Activated naive CD8-positive, alpha-beta T cell treated with anti-CD3 and anti-CD28 coated beads, Interleukin-2, amount 10 ng/mL, durations not matched to agents 7 days and 5 days (primary cell): ENCODE measurements at regions not wholly inside any gene's neighbourhood (a gene's known extent, or its start where the extent isn't known, plus 50 kb on each side); places are given as distances from the start of the nearest gene placed in this dataset.
"Not testable (repeated sequence)": the region's sequence is repeated elsewhere in the genome, so short reads cannot be mapped to it uniquely, and the experiment has no call there.

ENCODE experiments used
- ATAC-seq: fragments of 150-1000 bp; cut with Tn5 transposase; one replicate; pipeline ENCODE4 v1.10.0; 2021; ENCODE audit warnings: low read depth, moderate library complexity
- POLR2A ChIA-PET: fragments of 350-600 bp; sonication (Branson Sonifier 250); formaldehyde crosslinking; loops from one replicate; lab custom pipeline; 2021; ENCODE audit warnings: antibody characterized with exemption; lab: Charles Lee
- DNase-seq: peaks from one replicate; pipeline ENCODE4 v3.0.0; 2021
- H3K27ac Mint-ChIP-seq: one replicate; pipeline ENCODE4 v1.8.0; 2022; ENCODE audit warnings: mild to moderate bottlenecking, mixed read lengths
- H3K27me3 Mint-ChIP-seq: one replicate; pipeline ENCODE4 v1.8.0; 2022; ENCODE audit warnings: mild to moderate bottlenecking, moderate library complexity, mixed read lengths
- H3K36me3 Mint-ChIP-seq: one replicate; pipeline ENCODE4 v1.8.0; 2021; ENCODE audit warnings: mild to moderate bottlenecking, mixed read lengths
- H3K4me1 Mint-ChIP-seq: one replicate; pipeline ENCODE4 v1.8.0; 2021; ENCODE audit warnings: mixed read lengths
- H3K4me3 Mint-ChIP-seq: one replicate; pipeline ENCODE4 v1.8.0; 2022; ENCODE audit warnings: mild to moderate bottlenecking, moderate library complexity, mixed read lengths
- H3K9me3 Mint-ChIP-seq: one replicate; pipeline ENCODE4 v1.8.0; 2021; ENCODE audit warnings: mixed read lengths

DNA sequence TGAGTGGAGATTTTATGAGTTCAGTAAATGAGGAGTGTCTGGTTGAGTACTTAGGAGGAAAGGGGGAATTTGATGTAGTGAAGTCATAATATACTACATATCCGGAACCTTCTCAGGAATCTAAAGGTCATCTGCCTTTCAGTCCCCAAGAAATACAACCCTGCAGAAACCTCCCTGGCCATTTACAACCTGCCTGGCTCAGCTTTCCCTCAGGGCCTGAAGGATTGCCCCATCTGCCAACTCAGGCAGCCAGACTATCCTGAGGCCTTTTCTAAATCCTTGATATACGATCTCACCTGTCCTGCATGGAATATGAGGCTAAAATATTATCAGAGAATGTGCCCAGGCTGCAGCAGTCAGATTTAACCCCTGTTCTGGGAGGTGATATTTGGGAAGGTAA lies 165.4 kb upstream of the SPOPL start:
- POLR2A ChIA-PET = no interaction called here
- H3K36me3 Mint-ChIP-seq = no peaks in the 10 kb centered on the region
- no peak overlapping the region for H3K4me3 Mint-ChIP-seq
- DNase-seq (no peak), ATAC-seq (no peak)
- H3K27ac Mint-ChIP-seq = no peak overlapping the region
- no peaks in the 10 kb centered on the region for H3K27me3 Mint-ChIP-seq
- H3K9me3 Mint-ChIP-seq = no peaks in the 10 kb centered on the region
- H3K4me1 Mint-ChIP-seq = no peaks in the 10 kb centered on the region

DNA sequence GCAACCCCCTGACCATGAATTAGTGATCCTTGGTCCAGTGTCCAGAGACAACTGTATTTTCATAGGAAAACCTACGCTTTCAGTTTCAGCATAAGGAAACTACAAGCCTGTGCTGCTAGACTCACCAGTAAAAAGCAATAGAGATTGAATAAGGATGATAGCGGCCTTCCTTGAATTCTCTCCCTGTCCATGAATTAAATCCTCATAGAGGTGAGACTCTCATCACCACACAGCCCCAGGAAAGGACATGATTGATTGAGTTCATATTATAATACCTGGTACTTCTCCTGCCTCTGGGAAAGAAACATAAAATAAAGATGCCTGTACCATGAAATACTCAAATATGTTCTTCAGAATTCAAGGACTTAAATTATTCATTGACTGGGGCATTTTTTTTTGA lies 146.3 kb upstream of the SPOPL start:
- no peak for ATAC-seq
- Mint-ChIP-seq H3K36me3 (no peaks in the 10 kb centered on the region), H3K4me3 (no peak overlapping the region), H3K27me3 (no peaks in the 10 kb centered on the region), H3K9me3 (no peaks in the 10 kb centered on the region), H3K4me1 (no peaks in the 10 kb centered on the region), H3K27ac (no peak overlapping the region)
- POLR2A ChIA-PET = no interaction called here
- no peak for DNase-seq

DNA sequence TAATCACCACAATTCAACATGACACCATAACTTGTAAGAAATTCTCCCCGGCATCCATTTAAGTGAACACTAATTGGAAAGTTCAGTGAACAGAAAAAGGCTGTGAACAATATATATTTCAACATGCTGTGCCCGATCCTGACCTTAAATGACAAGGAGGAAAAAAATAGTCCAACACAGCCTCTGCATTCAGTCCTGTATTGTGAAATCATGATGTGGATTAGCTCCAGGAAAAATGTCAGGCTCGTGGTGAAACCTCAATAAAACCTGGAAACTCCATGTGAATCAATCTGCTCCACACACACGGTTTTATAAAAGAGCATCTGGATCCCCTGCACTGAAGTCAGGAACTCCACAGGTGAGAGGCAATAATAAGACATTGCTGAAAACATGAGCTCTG lies 145.4 kb upstream of the SPOPL start:
- POLR2A ChIA-PET = no interaction called here
- Mint-ChIP-seq H3K27me3 (no peaks in the 10 kb centered on the region), H3K9me3 (no peaks in the 10 kb centered on the region), H3K36me3 (no peaks in the 10 kb centered on the region), H3K4me3 (no peak overlapping the region), H3K27ac (no peak overlapping the region), H3K4me1 (no peaks in the 10 kb centered on the region)
- no peak for DNase-seq
- ATAC-seq = no peak

DNA sequence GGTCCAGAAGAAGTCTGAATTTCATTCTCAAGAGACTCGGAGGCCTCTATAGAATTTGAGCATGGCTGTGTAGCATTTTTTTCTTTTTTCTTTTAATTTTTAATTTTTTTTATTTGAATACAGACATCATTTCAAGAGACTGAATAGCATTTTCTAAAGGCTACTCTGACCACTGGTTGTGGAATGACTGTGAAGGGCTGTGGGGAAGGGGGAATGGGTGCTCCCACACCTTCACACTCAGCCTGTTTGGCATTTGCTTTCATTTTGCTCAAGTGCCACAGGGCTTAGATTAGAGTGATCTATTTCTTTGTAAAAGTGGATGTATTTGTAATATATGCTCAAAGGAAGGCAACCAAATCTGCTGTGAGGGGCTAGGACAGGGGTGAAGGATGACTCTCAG lies 142.0 kb upstream of the SPOPL start:
- Mint-ChIP-seq H3K36me3 (no peaks in the 10 kb centered on the region), H3K4me1 (no peaks in the 10 kb centered on the region), H3K27ac (no peak overlapping the region), H3K9me3 (no peaks in the 10 kb centered on the region), H3K4me3 (no peak overlapping the region), H3K27me3 (no peaks in the 10 kb centered on the region)
- ATAC-seq = no peak
- DNase-seq = no peak
- POLR2A ChIA-PET = no interaction called here

DNA sequence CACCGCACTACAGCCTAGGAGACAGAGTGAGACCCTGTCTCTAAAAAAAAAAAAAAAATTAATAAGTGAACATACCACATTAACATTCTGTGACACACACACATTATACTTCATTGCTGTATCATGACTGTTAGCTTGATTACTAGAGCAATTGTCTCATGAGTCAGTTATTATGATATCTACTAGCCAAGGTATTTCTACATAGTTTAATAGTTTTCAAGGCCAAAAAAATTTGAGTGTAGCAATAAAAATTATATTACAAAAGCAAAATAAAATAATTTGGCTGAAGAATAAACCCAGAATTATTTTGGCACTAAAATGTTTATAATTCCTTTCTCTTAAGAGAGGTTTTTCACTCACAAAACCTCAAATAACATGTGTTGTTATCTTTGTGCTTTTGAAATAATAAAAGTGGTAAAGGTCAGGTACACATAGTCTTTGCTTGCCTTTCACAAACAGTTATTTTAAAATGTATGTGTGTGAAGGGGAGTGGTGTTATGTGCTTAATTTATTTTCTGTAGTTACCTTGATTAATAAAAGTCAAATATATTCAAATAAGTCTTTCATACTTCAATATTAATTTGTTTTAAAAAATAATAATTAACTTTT lies 136.9 kb upstream of the SPOPL start:
- no peak for DNase-seq
- H3K27me3 Mint-ChIP-seq = no peaks in the 10 kb centered on the region
- no peak for ATAC-seq
- POLR2A ChIA-PET = no interaction called here
- H3K27ac Mint-ChIP-seq = no peak overlapping the region
- H3K36me3 Mint-ChIP-seq = no peaks in the 10 kb centered on the region
- no peak overlapping the region for H3K4me3 Mint-ChIP-seq
- no peaks in the 10 kb centered on the region for H3K4me1 Mint-ChIP-seq
- H3K9me3 Mint-ChIP-seq = no peaks in the 10 kb centered on the region

DNA sequence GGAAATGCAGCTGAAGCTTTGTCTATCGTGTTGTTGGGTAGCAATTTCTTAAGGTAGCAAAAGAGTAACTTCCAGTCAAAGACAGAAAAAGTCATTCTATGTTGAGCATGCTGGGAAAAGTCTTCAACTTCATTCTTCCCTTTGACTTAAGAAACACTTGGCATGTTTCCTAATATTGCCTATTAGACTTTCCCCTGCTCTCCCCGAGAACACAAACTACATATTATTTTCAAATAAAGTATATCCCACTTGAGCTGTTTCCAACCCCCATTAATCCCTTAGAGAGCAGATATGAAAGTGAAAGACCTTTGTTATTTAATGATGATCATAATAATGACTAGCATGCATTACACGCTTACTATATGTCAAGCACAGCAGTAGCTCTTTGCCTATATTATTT lies 136.0 kb upstream of the SPOPL start:
- no peaks in the 10 kb centered on the region for H3K27me3 Mint-ChIP-seq
- no peaks in the 10 kb centered on the region for H3K9me3 Mint-ChIP-seq
- H3K36me3 Mint-ChIP-seq = no peaks in the 10 kb centered on the region
- DNase-seq (no peak), ATAC-seq (no peak)
- no peaks in the 10 kb centered on the region for H3K4me1 Mint-ChIP-seq
- POLR2A ChIA-PET = no interaction called here
- no peak overlapping the region for H3K27ac Mint-ChIP-seq
- no peak overlapping the region for H3K4me3 Mint-ChIP-seq

DNA sequence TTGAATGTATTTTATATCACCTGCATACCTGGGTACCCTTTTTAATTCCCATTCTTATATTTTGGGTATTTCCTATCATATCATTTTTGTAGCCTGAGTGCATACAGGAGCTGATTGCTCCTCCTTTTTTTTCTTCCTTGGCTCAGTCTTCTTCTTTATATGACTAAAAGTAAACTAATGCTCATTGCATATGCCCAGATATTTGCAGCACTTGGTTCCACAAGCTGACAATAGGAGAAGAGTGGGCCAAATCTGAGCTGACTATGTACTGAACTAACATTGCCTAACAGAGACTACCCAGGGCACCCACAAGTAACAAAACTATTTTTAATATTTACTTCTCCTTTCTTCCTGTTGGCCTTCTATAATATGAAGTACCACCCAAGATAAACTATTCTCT lies 131.7 kb upstream of the SPOPL start:
- Mint-ChIP-seq H3K36me3 (no peaks in the 10 kb centered on the region), H3K4me1 (no peaks in the 10 kb centered on the region), H3K27ac (no peak overlapping the region), H3K4me3 (no peak overlapping the region), H3K27me3 (no peaks in the 10 kb centered on the region), H3K9me3 (no peaks in the 10 kb centered on the region)
- no peak for DNase-seq
- ATAC-seq = no peak
- POLR2A ChIA-PET = no interaction called here

DNA sequence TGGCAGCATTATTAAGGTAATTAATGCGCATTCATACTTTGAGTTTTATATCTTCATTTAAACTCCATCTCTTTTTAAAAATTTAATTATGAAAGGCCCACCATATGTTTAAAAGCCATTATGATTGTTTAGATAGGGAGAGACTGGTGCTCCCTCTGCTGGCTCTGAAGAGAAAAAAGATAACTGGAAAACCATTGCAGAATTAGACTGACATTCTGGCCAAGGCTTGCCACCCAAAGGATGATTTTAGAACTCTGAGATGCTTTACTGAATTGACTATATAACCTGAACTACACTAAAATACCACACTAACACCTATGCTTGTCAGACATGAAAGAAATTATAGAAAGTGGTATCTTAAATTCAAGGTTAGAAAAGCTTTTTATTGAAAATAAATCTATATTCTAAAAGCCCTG lies 127.6 kb upstream of the SPOPL start:
- POLR2A ChIA-PET = no interaction called here
- DNase-seq (no peak), ATAC-seq (no peak)
- no peaks in the 10 kb centered on the region for H3K27me3 Mint-ChIP-seq
- no peak overlapping the region for H3K27ac Mint-ChIP-seq
- H3K4me1 Mint-ChIP-seq = no peaks in the 10 kb centered on the region
- H3K9me3 Mint-ChIP-seq = no peaks in the 10 kb centered on the region
- no peak overlapping the region for H3K4me3 Mint-ChIP-seq
- no peaks in the 10 kb centered on the region for H3K36me3 Mint-ChIP-seq

DNA sequence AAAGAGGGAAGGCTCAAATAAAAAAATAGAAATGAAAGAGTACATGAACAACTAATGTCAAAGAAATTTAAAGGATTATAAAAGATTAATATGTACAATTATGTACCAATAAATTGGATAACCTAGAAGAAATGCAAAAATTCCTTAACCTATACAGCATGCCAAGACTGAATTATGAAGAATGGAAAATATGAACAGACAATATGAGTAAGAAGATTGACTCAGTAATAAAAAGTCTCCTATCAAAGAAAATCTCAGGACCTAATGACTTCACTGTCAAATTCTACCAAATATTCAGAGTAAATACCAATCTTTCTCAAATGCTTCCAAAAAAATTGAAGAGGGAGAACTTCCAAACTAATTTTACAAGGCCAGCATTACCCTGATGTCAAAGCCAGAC lies 120.2 kb upstream of the SPOPL start:
- Mint-ChIP-seq H3K27ac (no peak overlapping the region), H3K4me3 (no peak overlapping the region), H3K27me3 (peaks cover 5% of the 10 kb centered on the region), H3K4me1 (no peaks in the 10 kb centered on the region), H3K36me3 (no peaks in the 10 kb centered on the region), H3K9me3 (no peaks in the 10 kb centered on the region)
- DNase-seq (no peak), ATAC-seq (no peak)
- POLR2A ChIA-PET = no interaction called here

DNA sequence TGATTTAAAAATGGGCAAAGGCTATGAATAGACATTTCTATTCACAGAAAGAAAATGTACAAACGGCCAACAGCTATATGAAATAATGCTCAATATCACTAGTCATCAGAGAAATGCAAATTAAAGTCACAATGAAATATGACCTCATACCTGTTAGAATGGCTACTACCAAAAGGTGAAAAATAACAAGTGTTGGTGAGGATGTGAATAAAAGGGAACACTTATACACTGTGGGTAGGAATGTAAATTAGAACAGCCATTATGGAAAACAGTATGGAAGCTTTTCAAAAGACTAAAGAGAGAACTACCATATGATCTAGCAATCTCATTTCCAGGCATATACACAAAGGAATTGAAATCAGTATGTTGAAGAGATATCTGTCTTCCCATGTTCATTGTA lies 118.9 kb upstream of the SPOPL start:
- H3K9me3 Mint-ChIP-seq = no peaks in the 10 kb centered on the region
- POLR2A ChIA-PET = no interaction called here
- no peak for ATAC-seq
- no peaks in the 10 kb centered on the region for H3K4me1 Mint-ChIP-seq
- H3K27me3 Mint-ChIP-seq = peaks cover 5% of the 10 kb centered on the region
- no peaks in the 10 kb centered on the region for H3K36me3 Mint-ChIP-seq
- H3K27ac Mint-ChIP-seq = no peak overlapping the region
- DNase-seq = no peak
- H3K4me3 Mint-ChIP-seq = no peak overlapping the region

DNA sequence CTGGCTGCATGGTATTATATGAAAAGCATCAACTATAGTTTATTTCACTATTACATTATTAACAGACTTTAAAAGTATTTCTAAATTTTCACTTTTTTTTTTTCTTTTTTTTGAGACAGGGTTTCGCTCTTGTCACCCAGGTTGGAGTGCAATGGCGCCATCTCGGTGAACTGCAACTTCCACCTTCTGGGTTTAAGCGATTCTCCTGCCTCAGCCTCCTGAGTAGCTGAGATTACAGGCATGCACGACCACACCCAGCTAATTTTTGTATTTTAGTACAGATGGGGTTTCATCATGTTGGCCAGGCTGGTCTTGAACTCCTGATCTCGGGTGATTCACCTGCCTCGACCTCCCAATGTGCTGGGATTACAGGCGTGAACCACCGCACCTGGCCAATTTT lies 115.4 kb upstream of the SPOPL start:
- H3K4me3 Mint-ChIP-seq, POLR2A ChIA-PET: not testable (repeated sequence)

DNA sequence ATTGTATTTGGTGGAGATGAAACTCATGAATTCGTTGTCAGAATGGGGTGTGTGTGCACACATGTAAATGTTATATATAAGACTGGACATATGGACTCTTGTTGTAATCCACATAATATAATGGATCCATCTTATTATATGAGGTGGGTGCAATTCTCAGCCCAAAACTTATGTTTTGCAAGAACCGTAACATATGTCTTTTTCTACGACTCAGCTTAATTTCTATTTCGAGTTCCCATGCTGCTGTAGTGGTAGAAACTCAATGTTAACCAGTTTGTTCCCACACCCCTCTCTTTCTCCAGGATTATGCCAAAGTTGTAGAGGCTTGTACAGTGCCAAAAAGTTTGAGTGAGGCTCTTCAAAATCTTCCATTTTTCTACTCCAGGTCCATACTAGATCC lies 112.5 kb upstream of the SPOPL start:
- H3K9me3 Mint-ChIP-seq = no peaks in the 10 kb centered on the region
- H3K4me3 Mint-ChIP-seq = no peak overlapping the region
- no peak for ATAC-seq
- no peaks in the 10 kb centered on the region for H3K4me1 Mint-ChIP-seq
- DNase-seq = no peak
- no peaks in the 10 kb centered on the region for H3K27me3 Mint-ChIP-seq
- H3K36me3 Mint-ChIP-seq = no peaks in the 10 kb centered on the region
- H3K27ac Mint-ChIP-seq = no peak overlapping the region
- POLR2A ChIA-PET = no interaction called here

More for the DNA sequence above, 115.4 kb upstream of the SPOPL start:
- H3K4me1 Mint-ChIP-seq, H3K27ac Mint-ChIP-seq, H3K9me3 Mint-ChIP-seq, H3K36me3 Mint-ChIP-seq, DNase-seq, ATAC-seq, H3K27me3 Mint-ChIP-seq: not testable (repeated sequence)

DNA sequence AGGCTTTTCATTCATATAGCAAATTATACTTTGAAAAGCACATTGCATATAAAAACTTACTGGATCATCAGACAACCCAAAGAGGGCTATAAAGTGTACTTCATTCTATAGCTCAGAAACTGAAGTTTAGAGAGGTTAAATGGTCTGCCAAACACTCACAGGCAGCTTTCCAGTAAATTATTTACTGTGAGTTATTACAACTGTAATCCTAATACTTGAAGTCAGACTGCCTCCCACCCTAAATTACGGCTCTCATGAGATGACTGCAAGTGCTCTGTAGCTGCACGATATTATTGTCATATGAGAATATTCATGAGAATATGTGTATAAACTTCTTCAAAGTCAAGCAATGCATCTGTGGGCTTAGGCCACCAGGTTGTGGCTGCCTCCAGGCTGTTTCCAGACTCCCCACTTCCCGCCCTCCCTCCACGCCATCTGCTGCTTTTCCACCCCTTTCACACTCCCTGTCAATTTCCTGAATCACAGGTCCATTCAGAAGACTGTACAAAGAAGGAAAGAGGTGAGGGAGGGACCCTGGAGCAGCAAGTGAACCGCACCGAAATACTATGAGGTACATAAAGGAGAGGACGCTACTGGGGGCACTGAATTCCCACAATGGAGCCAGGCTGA lies 111.1 kb upstream of the SPOPL start:
- ATAC-seq (no peak), DNase-seq (no peak)
- Mint-ChIP-seq H3K9me3 (no peaks in the 10 kb centered on the region), H3K36me3 (no peaks in the 10 kb centered on the region), H3K27me3 (no peaks in the 10 kb centered on the region), H3K27ac (no peak overlapping the region), H3K4me1 (no peaks in the 10 kb centered on the region), H3K4me3 (no peak overlapping the region)
- POLR2A ChIA-PET = no interaction called here

DNA sequence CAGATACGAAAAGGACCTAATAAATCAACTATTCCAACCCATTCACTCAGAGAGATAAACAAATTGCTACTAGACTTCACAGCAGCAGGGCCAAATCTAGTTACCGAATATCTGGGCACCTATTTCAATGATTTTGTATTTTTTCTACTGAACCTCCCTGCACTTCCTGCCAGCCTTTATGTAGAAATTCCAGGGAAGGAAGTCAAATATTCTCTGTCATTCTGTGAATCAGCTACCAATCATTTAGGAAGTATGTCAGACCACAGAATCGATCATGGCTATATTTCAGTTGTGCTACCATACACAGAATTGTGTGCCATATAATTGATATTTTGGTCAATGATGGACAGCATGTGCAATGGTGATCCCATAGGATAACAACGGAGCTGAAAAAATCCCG lies 109.6 kb upstream of the SPOPL start:
- H3K4me3 Mint-ChIP-seq = no peak overlapping the region
- no peaks in the 10 kb centered on the region for H3K27me3 Mint-ChIP-seq
- no peaks in the 10 kb centered on the region for H3K4me1 Mint-ChIP-seq
- ATAC-seq (no peak), DNase-seq (no peak)
- peaks cover 1% of the 10 kb centered on the region for H3K9me3 Mint-ChIP-seq
- POLR2A ChIA-PET = no interaction called here
- no peak overlapping the region for H3K27ac Mint-ChIP-seq
- H3K36me3 Mint-ChIP-seq = no peaks in the 10 kb centered on the region
